ENCODE measurements at regions not wholly inside any gene's neighbourhood (a gene's known extent, or its start where the extent isn't known, plus 50 kb on each side); places are given as distances from the start of the nearest gene placed in this dataset.
"Not testable (repeated sequence)": the region's sequence is repeated elsewhere in the genome, so short reads cannot be mapped to it uniquely, and the experiment has no call there.

DNA sequence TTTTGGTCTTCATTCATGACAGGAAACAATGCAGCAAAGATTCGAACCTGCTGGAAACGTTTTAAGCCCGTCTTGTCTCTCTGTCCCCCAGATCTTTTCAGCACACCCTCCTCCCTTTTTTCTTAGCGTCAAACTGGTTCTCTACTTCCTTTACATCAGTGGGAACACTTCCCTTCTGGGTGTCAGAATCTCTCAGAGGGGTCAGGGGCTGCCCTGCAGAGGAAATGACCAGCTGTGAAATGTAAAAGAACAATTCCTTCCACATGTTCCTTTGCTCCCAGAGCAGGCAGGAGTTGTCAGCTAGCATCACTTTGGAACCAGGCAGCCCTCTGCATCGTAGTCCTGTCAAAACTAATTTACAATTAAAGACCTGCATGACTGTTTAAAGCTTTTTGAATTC lies 619.0 kb downstream of the TFAP2A start:
- no peak for DNase-seq

DNA sequence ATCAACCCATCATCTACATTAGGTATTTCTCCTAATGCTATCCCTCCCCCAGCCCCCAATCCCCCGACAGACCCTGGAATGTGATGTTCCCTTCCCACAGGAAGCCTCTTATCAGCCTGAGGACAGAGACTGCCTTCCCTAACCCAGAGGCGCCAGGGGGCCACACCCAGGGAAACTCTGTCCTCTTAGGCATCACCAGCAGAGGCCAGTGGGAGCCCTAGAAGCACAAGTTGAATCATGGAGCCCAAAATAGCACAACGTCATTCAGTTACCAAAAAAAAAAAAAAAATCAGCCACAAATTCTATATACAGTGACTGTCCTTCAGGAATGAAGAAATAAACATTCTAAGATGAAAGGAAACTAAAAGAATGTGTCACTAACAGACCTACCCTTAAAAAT lies 625.7 kb downstream of the TFAP2A start:
- DNase-seq = no peak

GRCh38 chr6:9784786-9785185 lies 630.1 kb downstream of the TFAP2A start:
- DNase-seq = no peak

- DNase-seq = no peak
Observed at GRCh38 chr6:9783567-9783966, 631.3 kb downstream of the TFAP2A start.

DNA sequence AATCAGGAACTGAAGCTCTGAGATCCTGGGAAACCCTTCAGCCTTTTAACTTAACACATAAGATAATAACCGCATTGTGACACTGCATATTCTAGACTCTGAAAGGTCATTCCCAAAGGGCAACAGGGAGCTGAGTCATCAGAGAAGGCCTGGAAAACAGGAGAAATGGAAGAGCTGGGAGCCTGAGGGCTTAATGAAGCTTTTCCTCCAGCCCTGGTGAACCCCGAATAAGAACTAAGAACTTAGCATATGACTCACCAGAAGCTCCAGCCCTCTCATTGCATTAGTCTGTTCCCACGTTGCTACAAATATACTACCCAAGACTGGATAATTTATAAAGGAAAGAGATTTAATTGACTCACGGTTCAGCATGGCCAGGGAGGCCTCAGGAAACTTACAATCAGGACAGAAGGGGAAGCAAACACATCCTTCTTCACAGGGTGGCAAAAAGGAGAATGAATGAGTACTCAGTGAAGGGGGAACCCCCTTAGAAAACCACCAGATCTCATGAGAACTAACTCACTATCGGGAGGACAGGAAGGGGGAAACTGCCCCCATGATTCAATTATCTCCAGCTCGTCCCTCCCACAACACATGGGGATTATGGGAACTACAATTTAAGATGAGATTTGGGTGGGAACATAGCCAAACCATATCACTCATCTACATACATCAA lies 648.5 kb downstream of the TFAP2A start:
- DNase-seq = no peak

GRCh38 chr6:9761220-9761619 lies 653.7 kb downstream of the TFAP2A start:
- no peak for DNase-seq

- no peak for DNase-seq
Observed at GRCh38 chr6:9754515-9754914, 660.4 kb downstream of the TFAP2A start.

DNA sequence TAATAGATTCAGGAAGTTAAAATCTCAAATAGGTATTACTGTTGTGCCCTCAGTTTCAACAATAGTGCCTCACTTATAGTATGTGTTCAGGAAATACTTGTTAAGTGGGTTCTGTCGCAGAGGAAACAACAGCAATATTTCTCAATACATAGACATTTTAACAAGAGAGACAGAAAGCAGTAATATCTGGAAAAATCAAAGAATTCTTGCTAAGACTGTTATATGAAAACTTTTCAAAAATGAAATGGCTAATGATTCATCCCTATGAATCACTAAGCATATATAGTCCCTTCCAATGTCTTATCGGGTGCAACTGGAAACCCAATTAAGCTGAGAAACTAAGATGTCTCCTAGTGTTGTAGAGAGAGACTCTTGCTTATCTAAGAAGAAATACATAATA lies 668.9 kb downstream of the TFAP2A start:
- no peak for DNase-seq

GRCh38 chr6:9745476-9745875 lies 669.4 kb downstream of the TFAP2A start:
- no peak for DNase-seq

DNA sequence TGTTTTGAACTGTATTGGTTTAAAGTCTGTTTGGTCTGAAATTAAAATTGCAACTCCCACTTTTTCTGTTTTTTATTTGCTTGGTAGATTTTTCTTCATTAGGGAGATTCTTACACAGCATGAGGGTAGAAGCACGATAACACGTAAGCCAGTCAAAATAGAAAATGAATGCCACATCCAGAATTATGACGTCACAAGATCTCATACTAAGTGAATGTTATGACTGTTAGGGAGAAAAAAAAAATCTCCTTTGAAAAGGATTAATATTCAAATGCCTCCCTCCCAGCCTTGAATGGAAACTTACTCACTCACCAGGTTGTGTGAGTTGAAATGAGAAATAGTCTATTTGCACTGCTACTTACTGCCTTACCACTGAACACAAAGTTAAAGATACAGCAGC lies 670.8 kb downstream of the TFAP2A start:
- DNase-seq = no peak

DNA sequence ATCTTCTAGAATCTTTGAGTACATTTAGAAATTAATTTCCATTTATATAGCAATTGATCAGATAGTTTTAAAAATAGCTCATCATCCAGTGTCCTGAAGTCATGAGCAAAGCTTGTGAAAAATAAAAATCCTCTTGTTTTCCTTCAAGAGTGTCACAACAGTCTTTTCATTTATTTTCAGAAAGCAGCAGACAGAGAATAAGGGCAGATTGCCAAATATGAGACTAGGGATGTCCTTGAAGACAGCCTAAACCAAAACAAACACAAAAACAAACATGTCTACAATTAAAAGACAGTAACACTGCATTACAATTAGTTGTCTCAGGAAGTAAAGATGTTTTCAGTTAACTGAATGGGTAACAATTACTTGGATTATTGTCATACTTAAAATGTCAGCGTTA lies 682.8 kb downstream of the TFAP2A start:
- DNase-seq = no peak

GRCh38 chr6:9725776-9726175 lies 689.1 kb downstream of the TFAP2A start:
- DNase-seq = not testable (repeated sequence)

DNA sequence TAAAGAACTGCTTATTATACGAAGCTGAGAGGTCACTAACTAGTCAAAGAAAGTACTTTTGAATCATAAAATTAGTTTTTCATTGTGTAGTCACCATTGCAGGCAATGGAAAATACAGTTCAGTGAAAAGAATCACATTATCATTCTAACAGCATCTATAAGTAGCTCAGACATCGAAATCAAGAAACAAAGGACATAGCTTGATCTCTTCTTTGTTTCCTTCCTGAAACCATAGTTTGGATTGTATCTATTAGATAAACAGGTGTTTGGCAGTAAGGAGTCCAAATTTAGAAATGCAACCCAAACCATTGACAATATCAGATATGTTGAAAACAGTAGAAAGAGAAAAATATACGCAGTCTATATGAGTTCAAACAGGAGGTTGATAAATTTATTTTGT lies 697.3 kb downstream of the TFAP2A start:
- DNase-seq = no peak

GRCh38 chr6:9711365-9711764 lies 703.5 kb downstream of the TFAP2A start:
- DNase-seq = no peak

DNA sequence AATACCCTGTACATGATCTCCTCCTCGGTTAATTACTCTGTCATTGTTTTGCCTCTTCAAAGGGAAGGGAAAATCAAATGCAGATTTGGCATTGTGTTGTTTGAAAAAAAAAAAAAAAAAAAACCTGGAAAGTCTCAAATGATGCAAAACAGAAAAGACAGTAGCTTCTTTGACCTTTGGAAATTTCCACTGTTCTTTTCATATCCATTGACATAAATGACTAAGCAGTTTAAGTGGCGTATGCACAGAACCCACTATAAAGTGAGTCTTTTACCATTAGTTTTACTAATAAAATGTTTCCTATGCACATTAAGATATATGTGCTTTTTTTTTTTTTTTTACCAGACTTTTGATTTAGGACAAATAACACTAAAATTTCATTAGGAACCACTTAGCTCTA lies 704.3 kb downstream of the TFAP2A start:
- no peak for DNase-seq

DNA sequence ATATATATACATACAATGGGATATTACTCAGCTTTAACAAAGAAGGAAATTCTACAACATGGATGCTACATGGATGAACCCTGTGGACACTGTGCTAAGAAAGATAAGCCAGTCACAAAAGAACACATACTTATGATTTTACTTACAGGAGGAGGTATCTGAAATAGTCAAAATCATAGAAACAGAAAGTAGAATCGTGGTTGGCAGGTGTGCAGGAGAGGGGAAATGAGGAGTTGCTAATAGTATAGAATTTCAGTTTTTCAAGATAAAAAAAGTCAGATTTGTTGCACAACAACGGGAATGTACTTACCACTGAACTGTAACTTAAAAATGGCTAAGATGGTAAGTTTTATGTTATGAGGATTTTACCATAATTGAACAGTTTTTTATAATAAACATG lies 706.3 kb downstream of the TFAP2A start:
- DNase-seq = no peak

GRCh38 chr6:9704989-9705388 lies 709.9 kb downstream of the TFAP2A start:
- DNase-seq = no peak

GRCh38 chr6:9702914-9703313 lies 712.0 kb downstream of the TFAP2A start:
- no peak for DNase-seq

DNA sequence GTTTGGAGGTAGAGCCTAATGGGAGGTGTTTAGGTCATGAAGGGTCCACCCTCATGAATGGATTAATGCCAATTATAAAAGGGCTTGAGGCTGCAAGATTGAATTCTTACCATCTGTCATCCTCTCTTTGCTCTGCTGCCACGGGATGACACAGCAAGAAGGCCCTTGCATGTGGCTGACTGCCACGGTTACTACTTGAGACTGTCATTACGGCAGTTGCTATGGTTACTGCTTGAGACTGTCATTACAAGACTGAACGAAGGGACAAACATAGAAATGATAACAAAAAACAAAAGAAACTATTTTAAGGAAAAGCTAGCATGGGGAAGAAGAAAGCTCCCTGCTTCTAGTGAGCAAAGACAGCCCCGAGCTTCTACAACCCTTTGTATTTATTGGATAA lies 715.0 kb downstream of the TFAP2A start:
- no peak for DNase-seq

DNA sequence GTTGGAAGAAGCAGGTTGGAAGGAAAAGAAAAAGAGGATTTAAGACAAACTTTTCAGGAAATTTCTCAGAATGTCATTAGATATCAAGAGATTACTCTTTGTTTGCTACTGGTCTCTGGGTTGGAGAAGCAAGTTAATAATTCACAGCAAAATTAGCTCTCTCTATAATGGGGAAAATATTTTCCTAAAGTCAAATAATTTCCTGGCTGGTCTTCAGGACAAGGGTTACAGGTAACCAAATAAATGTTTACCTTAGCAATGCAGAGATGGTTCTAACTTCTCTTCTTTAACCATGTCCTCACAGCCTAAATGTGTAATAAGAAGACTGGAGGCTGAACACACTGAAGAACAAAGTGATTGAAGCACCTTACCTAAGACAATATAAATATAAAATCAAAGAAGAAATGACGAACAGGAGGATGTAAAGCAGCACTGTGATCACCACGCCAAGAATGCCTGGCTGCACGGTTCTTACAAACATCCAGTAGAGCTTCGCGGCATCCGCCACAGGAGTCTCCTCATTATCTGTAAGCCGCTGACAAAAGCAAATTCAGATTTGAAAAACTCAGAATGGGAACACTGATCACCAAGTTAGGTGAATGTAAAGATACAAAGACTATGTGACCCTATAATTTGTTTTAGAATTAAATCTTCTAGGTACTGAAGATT lies 717.5 kb downstream of the TFAP2A start:
- DNase-seq = no peak

- DNase-seq = no peak
Observed at GRCh38 chr6:9690388-9690787, 724.5 kb downstream of the TFAP2A start.

DNA sequence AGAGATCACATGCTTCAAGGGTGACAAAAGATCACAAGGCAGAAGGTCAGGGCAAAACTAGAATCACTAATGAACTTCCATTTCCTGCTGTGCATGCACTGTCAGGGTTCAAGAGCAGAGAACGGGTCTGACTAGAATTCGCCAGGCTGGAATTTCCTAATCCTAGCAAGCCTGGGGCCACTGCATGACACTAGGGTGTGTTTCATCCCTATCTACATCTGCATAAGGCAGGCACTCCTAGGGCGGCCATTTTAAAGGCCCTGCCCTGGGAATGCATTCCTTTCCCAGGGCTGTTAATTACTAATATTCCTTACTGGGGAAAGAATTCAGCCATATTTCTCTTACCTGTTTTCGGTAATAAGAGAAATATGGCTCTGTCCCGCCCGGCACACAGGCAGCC lies 734.1 kb downstream of the TFAP2A start:
- not testable (repeated sequence) for DNase-seq

GRCh38 chr6:9675122-9675521 lies 739.8 kb downstream of the TFAP2A start:
- no peak for DNase-seq

DNA sequence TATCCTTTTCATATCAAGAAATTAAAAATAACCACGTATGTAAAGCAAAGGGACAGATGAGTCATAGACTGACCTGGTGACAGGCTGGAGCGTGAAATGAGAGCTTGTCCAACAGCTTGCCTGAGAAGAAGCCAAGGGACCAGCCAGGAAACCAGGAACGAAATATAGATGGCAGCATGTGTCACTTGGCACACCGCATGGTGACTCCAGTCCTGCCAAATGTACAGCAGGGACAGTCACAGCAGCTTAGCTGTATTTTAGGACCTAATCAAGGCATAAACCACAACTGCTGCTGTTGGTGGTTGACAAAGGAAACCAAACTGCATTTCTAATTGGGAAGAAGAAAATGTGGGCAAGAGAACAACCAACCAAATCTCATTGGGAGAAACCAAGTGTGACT lies 755.0 kb downstream of the TFAP2A start:
- no peak for DNase-seq

GRCh38 chr6:9657994-9658393 lies 756.9 kb downstream of the TFAP2A start:
- DNase-seq = no peak

All from stimulated activated naive CD4-positive, alpha-beta T cell treated with Interleukin-2 at 50 U/mL for 16 hours (primary cell).